Erythroblast (primary cell): ENCODE measurements at regions not wholly inside any gene's neighbourhood (a gene's known extent, or its start where the extent isn't known, plus 50 kb on each side); places are given as distances from the start of the nearest gene placed in this dataset.

Experiments
- GATA1 ChIP-seq: IDR thresholded peaks from 2 replicates; pipeline ENCODE4 v1.6.1; 2011; ENCODE audit warnings: low read depth, mild to moderate bottlenecking, control low read depth, low read length, moderate library complexity
- POLR2A ChIP-seq: IDR thresholded peaks from 2 replicates; pipeline ENCODE4 v1.6.1; 2011; ENCODE audit warnings: mild to moderate bottlenecking, low read length

DNA sequence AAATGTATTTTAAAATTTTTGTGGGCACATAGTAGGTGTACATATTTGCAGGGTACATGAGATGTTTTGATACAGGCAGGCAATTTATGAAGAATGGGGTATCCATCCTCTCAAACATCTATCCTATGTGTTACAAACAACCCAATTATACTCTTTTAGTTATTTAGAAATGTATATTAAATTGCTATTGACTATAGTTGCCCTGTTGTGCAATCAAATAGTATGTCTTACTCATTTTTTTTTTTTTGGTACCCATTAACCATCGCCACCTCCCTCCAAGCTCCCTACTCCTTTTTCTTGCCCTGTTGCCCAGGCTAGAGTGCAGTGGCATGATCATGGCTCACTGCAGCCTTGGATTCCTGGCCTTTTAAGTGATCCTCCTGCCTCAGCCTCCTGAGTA is 128.1 kb downstream of the BAMBI start:
- TF ChIP-seq POLR2A (no peak), GATA1 (no peak)
